Right hindlimb (tissue), 1 donor: ENCODE measurements at regions not wholly inside any gene's neighbourhood (a gene's known extent, or its start where the extent isn't known, plus 50 kb on each side); places are given as distances from the start of the nearest gene placed in this dataset.

Source experiments
- DNase-seq: peaks from one replicate; pipeline ENCODE4 v3.0.0-alpha.2; 2018

GRCh38 chr7:54847921-54848320 lies 88.9 kb upstream of the SEC61G start:
- no peak for DNase-seq

GRCh38 chr7:54856856-54857255 lies 97.8 kb upstream of the SEC61G start:
- DNase-seq, result no peak

GRCh38 chr7:54857294-54857693 lies 98.3 kb upstream of the SEC61G start:
- no peak for DNase-seq

- no peak for DNase-seq
These were observed 99.1 kb upstream of the SEC61G start for GRCh38 chr7:54858008-54858692.

- DNase-seq, result no peak
These were observed 100.1 kb upstream of the SEC61G start for GRCh38 chr7:54859066-54859465.

GRCh38 chr7:54859545-54859944 lies 100.5 kb upstream of the SEC61G start:
- no peak for DNase-seq

GRCh38 chr7:54860003-54860775 lies 101.2 kb upstream of the SEC61G start:
- DNase-seq, result no peak

GRCh38 chr7:54860843-54861242 lies 101.8 kb upstream of the SEC61G start:
- no peak for DNase-seq

- DNase-seq, result no peak
These were observed 105.7 kb upstream of the SEC61G start for GRCh38 chr7:54864663-54865062.

GRCh38 chr7:54869523-54869922 lies 110.5 kb upstream of the SEC61G start:
- no peak for DNase-seq

- DNase-seq, result no peak
These were observed 115.8 kb upstream of the SEC61G start for GRCh38 chr7:54874804-54875203.

GRCh38 chr7:54877683-54878082 lies 118.7 kb upstream of the SEC61G start:
- no peak for DNase-seq

- no peak for DNase-seq
These were observed 119.3 kb upstream of the SEC61G start for GRCh38 chr7:54878339-54878738.

- no peak for DNase-seq
These were observed 120.8 kb upstream of the SEC61G start for GRCh38 chr7:54879776-54880175.

- DNase-seq, result no peak
These were observed 121.4 kb upstream of the SEC61G start for GRCh38 chr7:54880326-54880989.

GRCh38 chr7:54881816-54882520 lies 123.0 kb upstream of the SEC61G start:
- DNase-seq, result no peak

GRCh38 chr7:54882694-54883093 lies 123.7 kb upstream of the SEC61G start:
- DNase-seq, result no peak

- DNase-seq, result no peak
These were observed 124.6 kb upstream of the SEC61G start for GRCh38 chr7:54883576-54883975.

- DNase-seq, result no peak
These were observed 126.3 kb upstream of the SEC61G start for GRCh38 chr7:54885285-54885684.

- DNase-seq, result peak; percentile 44
These were observed 129.2 kb upstream of the SEC61G start for GRCh38 chr7:54888067-54888733.

- DNase-seq, result no peak
These were observed 129.7 kb upstream of the SEC61G start for GRCh38 chr7:54888734-54889082.

GRCh38 chr7:54897891-54898290 lies 120.9 kb upstream of the EGFR start:
- DNase-seq, result no peak
